Mononuclear cell (primary cell): ENCODE measurements at regions not wholly inside any gene's neighbourhood (a gene's known extent, or its start where the extent isn't known, plus 50 kb on each side); places are given as distances from the start of the nearest gene placed in this dataset.

Source experiments
- H3K27me3 ChIP-seq: 2 replicates; pipeline ENCODE4 v1.6.0; 2011; ENCODE audit warnings: low read length, control low read depth; ENCODE audit not compliant: insufficient read depth
- H3K4me1 ChIP-seq: 2 replicates; pipeline ENCODE4 v1.5.1; 2011; ENCODE audit warnings: mild to moderate bottlenecking, low read length, control low read depth; ENCODE audit not compliant: insufficient read depth
- H3K4me3 ChIP-seq: 2 replicates; pipeline ENCODE4 v1.5.1; 2011; ENCODE audit warnings: mild to moderate bottlenecking, low read length, moderate library complexity
- H3K9me3 ChIP-seq: 2 replicates; pipeline ENCODE4 v1.5.1; 2011; ENCODE audit warnings: low read depth, mild to moderate bottlenecking, control low read depth, low read length

DNA sequence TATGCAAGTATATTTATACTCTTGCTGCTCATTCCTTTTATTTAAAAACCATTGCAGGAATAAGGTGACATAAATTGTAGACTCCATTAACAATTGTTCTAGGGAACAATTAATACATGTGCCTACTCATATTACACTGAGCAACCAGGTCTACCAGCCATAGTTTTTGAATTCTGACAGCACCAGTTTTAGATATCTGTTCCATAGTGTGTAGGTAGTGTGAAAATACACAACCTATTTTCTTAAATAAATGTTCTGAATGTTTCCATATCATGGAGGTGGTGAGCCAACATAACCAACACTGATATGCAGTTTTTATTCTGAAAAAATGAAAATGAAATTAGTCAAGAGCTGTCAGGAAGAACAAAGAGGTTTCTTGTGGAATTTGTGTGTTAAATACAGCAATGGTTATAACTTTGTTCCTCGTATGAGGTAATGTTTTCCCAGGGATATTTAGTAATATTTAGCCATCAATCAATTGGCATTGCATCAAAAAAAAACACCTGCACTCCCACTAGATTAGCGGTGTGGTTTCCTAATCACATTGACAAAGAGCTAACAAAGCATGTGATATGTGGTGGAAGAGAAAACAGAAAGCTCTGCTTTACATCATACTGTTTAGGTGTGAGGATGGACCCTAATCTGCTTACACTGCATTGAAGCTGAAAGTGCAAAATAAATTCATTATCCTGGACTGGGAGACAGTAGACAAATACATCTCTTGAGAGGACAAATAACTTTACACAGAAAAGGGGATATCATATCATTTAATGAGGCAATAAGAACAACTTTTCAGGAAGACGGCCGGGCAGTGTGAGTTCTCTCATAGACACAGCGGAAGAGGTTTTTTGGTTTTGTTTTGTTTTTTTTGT, 369.5 kb upstream of the THBS1 start:
- Histone ChIP-seq H3K4me1 (no peaks in the 10 kb centered on the region), H3K9me3 (no peaks in the 10 kb centered on the region), H3K27me3 (no peaks in the 10 kb centered on the region), H3K4me3 (no peak overlapping the region)

GRCh38 chr15:39213385-39213840, 367.5 kb upstream of the THBS1 start:
- no peak overlapping the region for H3K4me3 ChIP-seq
- no peaks in the 10 kb centered on the region for H3K4me1 ChIP-seq
- H3K27me3 ChIP-seq, result no peaks in the 10 kb centered on the region
- H3K9me3 ChIP-seq, result no peaks in the 10 kb centered on the region

- Histone ChIP-seq H3K27me3 (no peaks in the 10 kb centered on the region), H3K4me3 (no peak overlapping the region), H3K9me3 (no peaks in the 10 kb centered on the region), H3K4me1 (no peaks in the 10 kb centered on the region)
Observed at GRCh38 chr15:39215015-39215414, 365.9 kb upstream of the THBS1 start.

DNA sequence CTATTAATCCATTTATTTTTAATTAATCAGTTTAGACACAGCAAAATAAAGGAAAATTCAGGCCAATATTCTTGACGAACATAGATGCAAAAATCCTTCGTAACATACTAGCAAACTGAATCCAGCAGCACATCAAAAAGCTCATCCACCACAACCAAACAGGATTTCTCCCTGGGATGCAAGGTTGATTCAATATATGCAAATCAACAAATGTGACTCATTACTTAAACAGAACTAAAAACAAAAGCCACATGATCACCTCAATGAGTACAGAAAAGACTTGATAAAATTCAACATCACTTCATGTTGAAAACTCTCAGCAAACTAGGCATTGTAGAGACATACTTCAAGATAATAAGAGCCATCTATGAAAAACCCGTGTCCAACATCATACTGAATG, 364.1 kb upstream of the THBS1 start:
- Histone ChIP-seq H3K4me3 (no peak overlapping the region), H3K9me3 (no peaks in the 10 kb centered on the region), H3K27me3 (no peaks in the 10 kb centered on the region), H3K4me1 (no peaks in the 10 kb centered on the region)

- Histone ChIP-seq H3K4me3 (no peak overlapping the region), H3K27me3 (no peaks in the 10 kb centered on the region), H3K4me1 (no peaks in the 10 kb centered on the region), H3K9me3 (no peaks in the 10 kb centered on the region)
Observed at GRCh38 chr15:39219608-39220007, 361.3 kb upstream of the THBS1 start.

DNA sequence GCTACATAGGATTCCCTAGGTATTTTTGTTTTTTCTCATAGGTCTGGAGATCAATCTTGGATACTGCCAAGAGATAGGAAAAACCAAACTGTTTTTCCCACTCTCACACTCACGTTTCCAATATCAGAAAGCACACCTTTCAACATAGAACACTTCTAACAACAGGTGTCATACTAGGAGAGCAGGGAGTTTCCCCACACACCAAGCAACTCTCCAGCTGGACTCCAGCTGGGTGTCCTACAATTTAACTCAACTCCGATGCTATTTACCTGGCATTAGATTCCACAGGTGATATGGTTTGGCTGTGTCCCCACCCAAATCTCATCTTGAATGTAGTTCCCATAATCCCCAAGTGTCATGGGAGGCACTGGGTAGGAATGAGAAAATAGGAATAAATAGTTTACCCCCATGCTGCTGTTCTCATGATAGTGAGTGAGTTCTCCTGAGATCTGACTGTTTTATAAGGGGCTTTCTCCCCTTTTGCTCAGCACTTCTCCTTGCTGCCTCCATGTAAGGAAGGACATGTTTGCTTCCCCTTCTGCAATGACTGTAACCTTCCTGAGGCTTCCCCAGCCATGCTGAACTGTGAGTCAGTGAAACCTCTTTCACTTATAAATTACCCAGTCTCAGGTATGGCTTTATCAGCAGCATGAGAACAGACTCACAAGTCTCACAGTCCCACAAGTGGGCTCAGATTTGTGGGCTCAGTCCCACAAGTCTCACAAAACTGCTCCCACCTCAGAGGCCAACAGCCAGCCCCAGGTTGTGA, 354.5 kb upstream of the THBS1 start:
- no peak overlapping the region for H3K4me3 ChIP-seq
- H3K4me1 ChIP-seq, result no peaks in the 10 kb centered on the region

GRCh38 chr15:39227001-39227400, 353.9 kb upstream of the THBS1 start:
- no peaks in the 10 kb centered on the region for H3K4me1 ChIP-seq

More for the DNA sequence above, 354.5 kb upstream of the THBS1 start:
- no peaks in the 10 kb centered on the region for H3K9me3 ChIP-seq
- no peaks in the 10 kb centered on the region for H3K27me3 ChIP-seq

GRCh38 chr15:39228889-39229288, 352.0 kb upstream of the THBS1 start:
- no peaks in the 10 kb centered on the region for H3K27me3 ChIP-seq
- H3K4me3 ChIP-seq, result no peak overlapping the region
- no peaks in the 10 kb centered on the region for H3K4me1 ChIP-seq
- H3K9me3 ChIP-seq, result no peaks in the 10 kb centered on the region

More at GRCh38 chr15:39227001-39227400, 353.9 kb upstream of the THBS1 start:
- Histone ChIP-seq H3K4me3 (no peak overlapping the region), H3K9me3 (no peaks in the 10 kb centered on the region), H3K27me3 (no peaks in the 10 kb centered on the region)

- Histone ChIP-seq H3K27me3 (no peaks in the 10 kb centered on the region), H3K4me1 (no peaks in the 10 kb centered on the region), H3K9me3 (no peaks in the 10 kb centered on the region), H3K4me3 (no peak overlapping the region)
Observed at GRCh38 chr15:39230205-39230907, 350.5 kb upstream of the THBS1 start.

- H3K4me1 ChIP-seq, result no peaks in the 10 kb centered on the region
- no peaks in the 10 kb centered on the region for H3K27me3 ChIP-seq
- H3K4me3 ChIP-seq, result no peak overlapping the region
- no peaks in the 10 kb centered on the region for H3K9me3 ChIP-seq
Observed at GRCh38 chr15:39230908-39231285, 350.0 kb upstream of the THBS1 start.

DNA sequence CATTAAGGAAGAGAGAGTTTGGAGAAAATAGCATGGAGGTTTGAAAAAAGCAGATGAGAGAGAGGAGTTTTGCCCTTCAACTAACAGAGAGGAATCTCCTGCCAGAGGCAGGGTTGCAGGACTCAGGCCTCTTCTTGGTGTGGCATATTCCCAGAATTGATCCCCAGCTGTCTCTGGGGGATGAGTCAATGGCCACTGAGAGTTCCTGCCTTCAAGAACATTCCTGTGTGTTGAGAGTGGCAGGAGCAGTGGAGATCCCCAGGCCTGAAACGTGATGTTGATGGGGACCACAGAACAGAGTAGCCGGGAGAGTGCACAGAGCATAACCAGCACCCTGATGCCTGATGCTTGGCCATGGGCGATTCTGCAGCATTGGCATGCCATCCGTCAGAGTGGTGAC, 348.4 kb upstream of the THBS1 start:
- Histone ChIP-seq H3K27me3 (no peaks in the 10 kb centered on the region), H3K9me3 (no peaks in the 10 kb centered on the region), H3K4me3 (no peak overlapping the region), H3K4me1 (no peaks in the 10 kb centered on the region)

DNA sequence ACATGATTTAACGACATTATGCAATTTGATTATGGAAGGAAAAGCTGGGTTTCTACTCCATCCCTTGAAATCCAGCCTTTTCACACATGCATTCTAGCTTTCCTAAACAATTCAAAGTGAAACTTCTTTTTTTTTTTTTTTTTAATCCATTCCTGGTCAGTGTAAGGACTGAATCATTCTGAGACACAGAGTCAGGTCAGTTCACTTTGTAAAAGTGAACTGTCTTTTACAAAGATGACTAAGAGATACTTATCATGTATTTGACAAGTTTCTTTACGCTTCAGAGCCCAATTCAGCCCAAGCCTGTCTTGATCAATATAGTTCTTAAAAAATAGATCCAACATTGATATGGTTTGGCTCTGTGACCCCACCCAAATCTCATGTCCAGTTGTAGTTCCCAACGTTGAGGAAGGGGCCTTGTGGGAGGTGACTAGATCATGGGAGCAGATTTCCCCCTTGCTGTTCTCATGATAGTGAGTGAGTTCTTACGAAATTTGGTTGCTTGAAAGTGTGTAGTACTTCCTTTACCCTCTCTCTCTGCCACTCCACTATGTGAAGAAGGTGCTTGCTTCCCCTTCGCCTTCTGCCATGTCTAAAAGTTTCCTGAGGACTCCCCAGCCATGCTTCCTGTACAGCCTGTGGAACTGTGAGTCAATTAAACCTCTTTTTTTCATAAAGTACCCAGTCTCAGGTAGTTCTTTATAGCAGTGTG, 345.6 kb upstream of the THBS1 start:
- Histone ChIP-seq H3K9me3 (no peaks in the 10 kb centered on the region), H3K4me3 (no peak overlapping the region), H3K4me1 (no peaks in the 10 kb centered on the region), H3K27me3 (no peaks in the 10 kb centered on the region)

- H3K27me3 ChIP-seq, result no peaks in the 10 kb centered on the region
- H3K9me3 ChIP-seq, result no peaks in the 10 kb centered on the region
- no peaks in the 10 kb centered on the region for H3K4me1 ChIP-seq
- H3K4me3 ChIP-seq, result no peak overlapping the region
Observed at GRCh38 chr15:39236375-39236774, 344.5 kb upstream of the THBS1 start.

- Histone ChIP-seq H3K27me3 (no peaks in the 10 kb centered on the region), H3K4me3 (no peak overlapping the region), H3K9me3 (no peaks in the 10 kb centered on the region), H3K4me1 (no peaks in the 10 kb centered on the region)
Observed at GRCh38 chr15:39238443-39238842, 342.4 kb upstream of the THBS1 start.
